ENCODE measurements at regions not wholly inside any gene's neighbourhood (a gene's known extent, or its start where the extent isn't known, plus 50 kb on each side); places are given as distances from the start of the nearest gene placed in this dataset.
"Not testable (repeated sequence)": the region's sequence is repeated elsewhere in the genome, so short reads cannot be mapped to it uniquely, and the experiment has no call there.

DNA sequence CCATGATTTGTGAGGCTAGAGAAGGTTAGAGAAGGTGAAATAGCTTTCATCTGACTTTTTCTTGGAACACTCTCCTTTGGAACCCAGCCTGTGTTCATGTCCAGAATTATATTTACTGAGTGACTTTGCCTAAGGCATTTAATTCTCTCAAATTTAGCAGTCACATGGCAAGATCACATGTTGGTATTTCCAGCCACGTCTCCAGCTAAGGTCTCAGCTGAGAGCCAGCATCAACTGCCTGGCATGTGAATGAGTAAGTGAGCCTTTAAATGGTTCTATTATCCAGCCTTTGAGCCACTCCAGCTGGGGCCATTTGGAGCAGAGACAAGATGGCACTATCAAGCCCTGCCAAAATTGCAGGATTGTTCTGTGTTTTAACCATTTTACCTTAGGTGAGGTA lies 130.2 kb upstream of the SGO1 start:
- DNase-seq: no peak

DNA sequence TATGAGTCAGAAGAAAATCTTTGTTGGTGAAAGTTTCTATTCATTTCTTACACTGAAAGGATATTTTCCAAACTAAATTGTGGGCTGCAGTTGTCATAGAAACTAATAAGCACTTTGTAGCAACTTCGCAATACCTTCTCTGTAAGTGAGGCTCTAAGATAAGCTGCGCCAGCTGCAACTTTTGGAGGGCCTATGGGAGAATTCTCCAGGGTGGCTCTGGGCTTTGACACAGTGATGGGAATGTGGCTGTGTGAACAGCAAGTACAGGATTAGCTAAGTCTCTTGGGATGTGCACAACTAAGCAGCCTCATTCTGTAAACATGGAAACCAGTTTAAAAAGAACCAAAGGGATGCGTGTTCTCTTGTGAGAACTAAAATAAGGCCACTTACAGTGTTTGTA lies 124.6 kb upstream of the SGO1 start:
- DNase-seq: no peak

DNA sequence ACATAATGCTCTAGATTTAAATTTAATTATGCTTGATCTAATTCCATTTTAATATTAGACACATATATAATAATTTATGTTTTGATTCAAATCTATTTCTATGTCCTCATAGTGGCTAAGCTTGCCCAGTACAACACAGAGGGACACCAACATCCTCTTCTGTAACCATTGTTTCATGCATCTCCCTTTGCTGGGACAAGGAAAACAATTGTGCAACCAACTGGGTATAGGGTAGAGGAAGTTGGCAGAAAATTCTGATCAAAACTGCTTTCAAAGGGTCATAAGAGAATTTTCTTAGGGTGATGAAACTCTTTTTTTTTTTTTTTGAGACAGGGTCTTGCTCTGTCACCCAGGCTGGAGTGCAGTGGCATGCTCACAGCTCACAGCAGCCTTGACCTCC lies 121.4 kb upstream of the SGO1 start:
- DNase-seq: no peak

DNA sequence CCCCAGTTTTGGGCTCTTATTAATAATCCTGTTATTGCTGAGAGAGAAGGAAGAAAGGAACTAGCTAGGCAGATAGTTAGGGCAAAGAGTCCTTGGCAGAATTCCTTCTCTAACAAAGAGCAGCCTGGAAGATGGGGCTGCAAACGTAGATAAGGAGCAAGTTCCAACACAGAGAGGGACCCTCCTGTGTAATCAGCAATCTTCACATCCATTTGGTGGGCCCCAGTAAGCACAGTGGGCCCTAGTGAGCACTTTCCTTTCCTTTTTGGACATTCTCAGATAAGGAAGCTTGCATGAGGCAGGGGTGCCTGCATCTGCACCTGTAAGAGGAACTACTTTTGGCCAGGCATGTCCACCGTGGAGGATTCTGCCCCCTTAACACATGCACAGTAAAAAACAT lies 119.6 kb upstream of the SGO1 start:
- DNase-seq: no peak

DNA sequence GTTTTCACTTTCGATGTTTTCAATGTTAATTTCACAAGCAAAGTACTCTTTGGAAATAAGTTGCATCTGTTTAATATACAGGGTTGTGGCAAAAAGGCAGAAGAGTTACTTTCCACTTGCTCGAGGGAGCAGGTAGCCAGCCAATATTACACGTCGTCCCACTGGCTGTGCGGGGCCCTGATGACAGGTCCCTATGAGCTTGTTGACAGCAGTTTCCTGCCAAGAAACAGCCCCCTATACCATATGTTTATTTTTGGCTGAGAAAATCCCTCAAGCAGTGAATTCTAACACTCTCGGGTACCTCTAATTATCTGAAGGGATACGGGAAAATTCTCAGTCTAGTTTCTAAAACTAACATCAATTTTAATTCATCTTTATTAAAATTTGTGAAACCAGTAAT lies 116.8 kb upstream of the SGO1 start:
- no peak for DNase-seq

DNA sequence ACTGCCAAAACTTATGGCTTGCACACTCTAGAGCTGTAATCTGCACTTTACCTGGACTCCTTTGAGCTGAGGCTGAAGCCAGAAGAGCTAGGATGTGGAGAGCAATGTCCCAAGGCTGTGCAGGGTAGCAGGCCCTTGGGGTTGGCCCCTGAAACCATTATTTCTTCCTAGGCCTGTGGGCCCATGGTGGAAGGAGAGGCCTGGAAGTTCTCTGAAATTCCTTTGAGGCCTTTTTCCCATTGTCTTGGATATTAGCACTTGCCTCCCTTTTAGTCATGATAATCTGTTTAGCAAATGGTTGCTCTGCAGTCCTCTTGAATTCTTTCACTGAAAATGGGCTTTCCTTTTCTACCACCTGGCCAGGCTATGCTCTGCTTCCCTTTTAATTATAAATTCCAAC lies 102.0 kb upstream of the SGO1 start:
- no peak for DNase-seq

DNA sequence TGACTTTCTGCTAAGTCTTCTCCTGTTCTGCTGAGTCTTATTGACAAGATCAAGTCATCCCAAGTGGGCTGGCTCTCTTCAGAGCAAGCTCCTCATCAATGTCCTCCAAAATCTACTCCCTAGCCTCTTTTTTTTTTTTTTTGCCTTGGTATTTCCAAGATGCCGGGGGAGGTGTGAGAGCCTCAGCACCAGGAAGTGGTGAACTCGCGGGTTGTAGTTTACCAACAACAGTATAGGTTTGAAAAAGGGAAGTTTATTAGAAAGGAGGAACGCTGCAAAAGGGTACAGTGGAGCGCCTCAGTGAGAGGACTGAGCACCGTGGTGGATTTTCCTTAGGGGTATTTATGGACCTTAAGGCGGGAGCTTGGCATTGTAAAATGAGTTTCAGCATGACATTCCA lies 94.3 kb upstream of the SGO1 start:
- DNase-seq: no peak

DNA sequence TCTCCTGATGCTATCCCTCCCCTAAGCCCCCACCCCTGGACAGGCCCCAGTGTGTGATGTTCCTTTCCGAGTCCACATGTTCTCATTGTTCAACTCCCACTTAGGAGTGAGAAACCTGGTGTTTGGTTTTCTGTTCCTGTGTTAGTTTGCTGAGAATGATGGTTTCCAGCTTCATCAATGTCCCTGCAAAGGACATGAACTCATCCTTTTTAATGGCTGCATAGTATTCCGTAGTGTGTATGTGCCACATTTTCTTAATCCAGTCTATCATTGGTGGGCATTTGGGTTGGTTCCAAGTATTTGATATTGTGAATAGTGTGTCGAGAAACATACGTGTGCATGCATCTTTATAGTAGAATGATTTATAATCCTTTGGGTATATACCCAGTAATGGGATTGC lies 80.0 kb upstream of the SGO1 start:
- DNase-seq: not testable (repeated sequence)

DNA sequence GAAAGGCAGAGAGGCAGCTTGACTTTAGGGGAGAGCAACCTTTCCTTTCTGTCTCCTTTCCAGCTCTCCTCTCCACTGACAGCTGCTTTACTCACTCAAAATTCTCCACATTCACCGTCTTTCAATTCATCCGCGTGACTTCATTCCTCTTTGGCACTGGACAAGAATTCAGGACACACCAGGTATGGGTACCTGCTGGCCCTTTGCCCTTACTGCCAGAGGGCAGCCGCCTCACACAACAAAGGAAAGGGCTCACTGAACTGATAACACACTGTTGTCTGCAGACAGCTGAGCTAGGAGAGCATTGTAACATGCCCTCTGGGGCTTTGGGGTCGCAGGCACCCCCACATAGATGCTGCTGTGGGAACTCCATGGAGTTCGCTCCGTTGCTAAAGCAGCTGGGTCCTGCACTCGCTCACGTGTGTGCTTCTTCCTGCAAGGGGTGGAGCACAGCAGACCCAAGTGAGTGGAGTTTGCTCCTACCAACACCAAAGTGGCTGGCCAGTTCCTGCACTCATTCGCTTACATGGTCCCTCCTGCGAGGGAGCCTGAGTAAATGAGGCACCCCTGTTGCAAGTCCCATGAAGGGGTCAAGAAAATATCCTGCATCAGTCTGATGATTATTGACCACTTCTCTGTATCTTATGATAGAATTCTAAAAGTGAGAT lies 79.0 kb upstream of the SGO1 start:
- no peak for DNase-seq

DNA sequence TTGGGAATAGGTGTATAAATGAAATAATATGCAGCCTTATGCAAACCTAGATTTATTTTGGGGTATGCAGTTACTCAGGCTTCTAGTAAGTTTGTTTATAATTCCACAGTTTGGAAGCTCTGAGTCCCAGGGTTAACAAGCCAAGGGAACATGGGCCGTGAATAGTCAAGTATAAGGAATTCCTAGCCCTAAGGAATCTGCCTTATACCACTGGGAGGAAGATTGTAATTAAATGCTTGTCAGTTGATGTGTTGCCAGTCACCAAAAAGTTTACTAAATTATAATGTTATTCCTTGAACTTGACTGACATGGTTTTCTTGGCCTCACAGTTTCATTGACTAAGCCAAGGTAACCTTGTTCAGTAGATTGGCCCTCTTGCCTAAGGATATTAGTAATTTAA lies 72.4 kb upstream of the SGO1 start:
- DNase-seq: no peak

DNA sequence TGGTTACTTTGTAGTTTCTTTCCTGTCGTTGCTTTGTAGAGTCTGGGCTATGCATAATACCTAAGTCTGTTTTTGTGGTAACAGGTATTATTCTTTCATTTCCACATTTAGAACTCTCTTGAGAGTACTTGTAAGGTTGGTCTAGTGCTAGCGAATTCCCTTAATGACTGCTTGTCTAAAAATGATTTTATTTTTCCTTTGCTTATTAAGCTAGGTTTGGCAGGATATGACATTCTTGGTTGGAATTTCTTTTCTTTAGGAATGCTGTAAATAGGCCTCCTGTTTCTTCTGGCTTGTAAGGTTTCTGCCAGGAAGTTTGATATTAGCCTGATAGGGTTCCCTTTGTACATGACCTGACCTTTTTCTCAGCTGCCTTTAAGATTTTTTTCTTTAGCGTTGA lies 70.1 kb upstream of the SGO1 start:
- DNase-seq: no peak

DNA sequence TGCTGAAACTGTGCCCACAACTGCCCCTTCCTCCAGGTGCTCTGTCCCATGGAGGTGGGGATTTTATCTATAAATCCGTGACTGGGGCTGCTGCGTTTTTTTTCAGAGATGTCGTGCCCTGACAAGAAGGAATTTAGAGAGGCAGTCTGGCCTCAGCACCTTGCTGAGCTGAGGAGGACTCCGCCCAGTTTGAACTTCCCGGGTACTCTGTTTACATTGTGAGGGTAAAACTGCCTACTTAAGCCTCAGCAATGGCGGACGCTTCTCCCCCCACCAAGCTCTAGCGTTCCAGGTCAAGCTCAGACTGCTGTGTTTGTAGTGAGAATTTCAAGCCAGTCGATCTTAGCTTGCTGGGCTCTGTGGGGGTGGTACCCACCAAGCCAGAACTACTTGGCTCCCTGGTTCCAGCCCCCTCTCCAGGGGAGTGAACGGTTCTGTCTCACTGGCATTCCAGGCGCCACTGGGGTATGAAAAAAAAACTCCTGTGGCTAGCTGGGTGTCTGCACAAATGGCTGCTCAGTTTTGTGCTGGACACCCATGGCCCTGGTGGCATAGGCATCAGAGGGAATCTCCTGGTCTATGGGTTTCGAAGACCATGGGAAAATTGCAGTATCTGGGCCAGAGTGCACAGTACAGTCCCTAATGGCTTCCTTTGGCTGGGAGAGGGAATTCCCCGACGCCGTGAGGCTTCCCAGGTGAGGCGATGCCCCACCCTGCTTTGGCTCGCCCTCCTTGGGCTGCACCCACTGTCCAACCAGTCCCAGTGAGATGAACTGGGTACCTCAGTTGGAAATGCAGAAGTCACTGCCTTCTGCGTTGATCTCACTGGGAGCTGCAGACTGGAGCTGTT lies 68.5 kb upstream of the SGO1 start:
- no peak for DNase-seq

DNA sequence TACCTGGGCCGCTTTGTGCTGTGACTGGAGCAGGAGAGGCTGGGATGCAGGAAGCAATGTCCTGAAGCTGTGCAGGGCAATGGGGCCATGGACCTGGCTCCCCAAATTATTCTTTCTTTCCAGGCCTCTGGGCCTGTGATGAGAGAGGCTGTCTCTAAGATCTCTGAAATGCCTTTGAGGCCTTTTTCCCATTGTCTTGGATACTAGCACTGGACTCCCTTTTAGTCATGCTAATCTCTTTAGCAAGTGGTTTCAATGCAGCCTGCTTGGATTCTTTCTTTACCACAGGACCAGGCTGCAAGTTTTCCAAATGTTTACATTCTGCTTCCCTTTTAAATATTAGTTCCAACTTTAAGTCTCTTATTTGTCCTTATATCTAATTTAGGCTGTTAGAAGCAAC lies 64.8 kb upstream of the SGO1 start:
- DNase-seq: no peak

DNA sequence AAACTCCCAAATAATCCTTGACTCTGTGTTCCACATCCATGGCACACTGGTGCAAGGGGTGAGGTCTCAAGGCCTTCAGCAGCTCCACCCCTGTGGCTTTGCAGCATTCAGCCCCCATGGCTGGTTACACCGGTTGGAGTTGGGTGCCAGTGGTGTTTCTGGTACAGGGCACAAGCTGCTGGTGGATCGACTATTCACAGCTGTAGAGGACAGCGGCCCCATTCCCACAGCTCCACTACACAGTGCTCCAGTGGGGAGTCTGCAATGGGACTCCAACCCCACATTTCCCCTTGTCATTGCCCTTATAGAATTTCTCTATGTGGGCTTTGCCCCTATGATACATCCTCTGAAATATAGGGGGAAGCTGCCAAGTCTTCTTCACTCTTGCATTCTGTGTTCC lies 64.3 kb upstream of the SGO1 start:
- no peak for DNase-seq

DNA sequence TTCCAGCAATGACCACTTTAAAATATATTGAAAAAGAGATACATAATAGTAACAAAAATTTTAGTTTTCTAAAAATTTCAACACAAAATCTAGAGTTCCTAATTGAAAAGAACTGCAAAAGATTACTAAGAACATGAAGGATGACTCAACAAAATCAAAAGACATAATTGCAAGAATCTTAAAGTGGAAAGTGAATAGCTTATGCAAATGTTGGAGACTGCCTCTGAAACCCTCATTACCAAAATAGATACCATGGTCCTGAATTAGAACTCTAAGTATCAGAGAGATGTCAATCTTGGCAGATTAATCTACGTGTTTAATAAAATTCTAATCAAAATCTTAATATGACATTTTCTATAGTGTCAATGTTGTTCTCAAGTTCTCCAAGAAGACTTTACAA lies 60.7 kb upstream of the SGO1 start:
- DNase-seq: no peak

DNA sequence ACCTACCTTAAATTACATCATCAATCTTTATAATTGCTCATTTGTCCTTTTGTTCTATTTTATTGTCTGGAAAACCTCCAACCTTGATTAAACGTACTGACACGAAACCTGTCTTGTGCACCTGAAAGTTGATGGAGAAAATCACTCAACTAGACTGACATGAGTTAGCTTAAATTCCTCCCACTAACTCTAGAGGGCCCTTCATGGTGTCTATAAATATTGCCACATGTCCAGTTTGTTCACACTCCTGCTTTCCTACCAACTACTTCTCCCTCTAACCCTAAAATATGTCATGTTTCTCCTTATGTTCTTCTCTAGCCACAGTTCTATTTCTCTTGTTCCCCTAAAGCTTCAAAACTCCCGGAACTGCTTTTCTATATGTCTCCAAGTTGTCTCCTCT lies 59.8 kb upstream of the SGO1 start:
- no peak for DNase-seq

DNA sequence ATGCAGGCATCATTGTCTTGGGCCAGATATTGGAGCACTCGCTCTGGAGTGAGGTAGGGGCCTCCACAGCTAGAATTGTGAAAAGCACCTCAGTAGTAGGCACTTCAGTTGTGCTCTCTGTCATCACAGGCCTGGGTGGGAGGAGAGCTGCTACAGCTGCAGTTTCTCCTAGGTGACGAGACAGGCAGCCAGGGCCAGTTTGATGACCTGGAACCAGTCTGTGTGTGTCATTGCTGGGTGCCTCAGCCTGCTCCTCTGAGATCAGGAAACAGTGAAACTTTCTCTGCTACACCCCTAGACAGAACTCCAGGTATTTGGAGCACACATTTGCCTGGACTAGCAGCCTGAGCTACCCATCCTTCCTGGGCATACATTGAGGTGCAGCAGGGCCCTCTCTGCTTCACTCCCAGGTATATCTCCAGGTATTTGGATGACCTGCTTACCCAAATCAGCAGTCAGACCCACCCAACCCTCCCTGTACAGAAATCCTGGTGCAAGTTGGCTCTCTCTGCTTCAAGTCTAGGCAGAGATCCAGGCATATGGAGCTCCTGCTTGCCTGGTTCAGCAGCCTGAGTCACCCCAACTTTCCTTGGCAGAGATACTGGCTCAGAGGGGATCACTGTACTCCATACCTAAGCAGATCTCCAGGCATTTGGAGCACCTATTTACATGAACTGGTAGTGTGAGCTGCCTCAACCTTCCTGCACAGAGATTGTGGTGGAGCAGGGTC lies 54.3 kb upstream of the SGO1 start:
- DNase-seq: no peak

DNA sequence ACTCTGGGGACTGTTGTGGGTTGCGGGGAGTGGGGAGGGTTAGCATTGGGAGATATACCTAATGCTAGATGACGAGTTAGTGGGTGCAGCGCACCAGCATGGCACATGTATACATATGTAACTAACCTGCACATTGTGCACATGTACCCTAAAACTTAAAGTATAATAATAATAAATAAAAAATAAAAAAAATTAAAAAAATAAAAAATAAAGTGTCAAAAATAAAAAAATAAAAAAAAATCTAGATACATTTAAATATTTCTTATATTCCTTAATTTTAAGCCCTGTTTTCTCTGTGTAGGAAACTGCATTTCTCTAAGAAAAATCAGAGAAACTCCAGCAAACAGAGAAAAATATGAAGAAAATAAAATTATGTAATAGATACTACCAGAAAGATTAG lies 52.2 kb upstream of the SGO1 start:
- not testable (repeated sequence) for DNase-seq

DNA sequence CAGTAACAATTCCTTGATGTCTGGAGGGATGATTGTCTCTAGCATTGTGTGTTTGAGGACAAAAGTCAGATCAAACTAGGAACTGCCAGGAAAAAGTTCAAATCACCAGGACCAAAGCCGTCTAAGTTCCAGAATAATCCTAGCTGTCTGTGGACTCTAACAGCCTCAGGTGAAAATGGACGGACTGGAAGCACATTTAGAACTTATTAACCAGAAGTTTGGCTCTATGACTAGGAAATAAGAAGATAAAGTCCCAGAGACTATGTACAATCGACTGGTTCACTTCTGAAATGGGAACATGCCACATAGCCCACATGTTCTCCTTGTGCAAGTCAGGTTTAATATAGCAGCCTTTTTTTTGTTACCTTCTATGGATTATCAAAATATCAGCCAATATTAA lies 50.6 kb upstream of the SGO1 start:
- DNase-seq: no peak
